ACC112 (cell line): ENCODE measurements at regions not wholly inside any gene's neighbourhood (a gene's known extent, or its start where the extent isn't known, plus 50 kb on each side); places are given as distances from the start of the nearest gene placed in this dataset.

Experiments used
- H2AFZ ChIP-seq: fragments of 200-600 bp; sonication (generic); one replicate; pipeline ENCODE4 v1.6.0; 2017; ENCODE audit warnings: antibody characterized with exemption, low read length; ENCODE audit not compliant: unreplicated experiment
- H3K27ac ChIP-seq: fragments of 200-600 bp; sonication (generic); 2 replicates; pipeline ENCODE4 v1.5.1; 2014; ENCODE audit warnings: low read depth, mild to moderate bottlenecking, antibody characterized with exemption, low read length, moderate library complexity
- H3K27me3 ChIP-seq: fragments of 200-600 bp; sonication (generic); 2 replicates; pipeline ENCODE4 v1.6.1; 2014; ENCODE audit warnings: mild to moderate bottlenecking, antibody characterized with exemption, low read length, moderate library complexity, mixed read lengths; ENCODE audit not compliant: insufficient read depth
- H3K36me3 ChIP-seq: fragments of 200-600 bp; sonication (generic); 2 replicates; pipeline ENCODE4 v1.6.1; 2016; ENCODE audit warnings: mild to moderate bottlenecking, antibody characterized with exemption, low read length, moderate library complexity, mixed read lengths; ENCODE audit not compliant: insufficient read depth
- H3K4me1 ChIP-seq: fragments of 200-600 bp; sonication (generic); one replicate; pipeline ENCODE4 v1.6.1; 2016; ENCODE audit warnings: low read length, mixed read lengths; ENCODE audit not compliant: insufficient read depth, unreplicated experiment, control insufficient read depth
- H3K4me3 ChIP-seq: fragments of 200-600 bp; sonication (generic); 2 replicates; pipeline ENCODE4 v1.5.1; 2014; ENCODE audit warnings: mild to moderate bottlenecking, low read depth, low read length
- H3K79me2 ChIP-seq: fragments of 200-600 bp; sonication (generic); one replicate; pipeline ENCODE4 v1.6.0; 2016; ENCODE audit warnings: low read length; ENCODE audit not compliant: control insufficient read depth, unreplicated experiment, insufficient read depth

GRCh38 chr11:112508750-112509149 lies 248.1 kb upstream of the PLET1 start:
- no peaks in the 10 kb centered on the region for H3K4me1 ChIP-seq
- H3K27ac ChIP-seq = no peak overlapping the region
- H3K4me3 ChIP-seq = no peak overlapping the region
- H3K27me3 ChIP-seq = peaks cover 34% of the 10 kb centered on the region
- H2AFZ ChIP-seq = no peak overlapping the region
- H3K79me2 ChIP-seq = no peaks in the 10 kb centered on the region
- H3K36me3 ChIP-seq = no peaks in the 10 kb centered on the region

GRCh38 chr11:112509300-112509699 lies 248.6 kb upstream of the PLET1 start:
- H3K36me3 ChIP-seq = no peaks in the 10 kb centered on the region
- H2AFZ ChIP-seq = no peak overlapping the region
- no peak overlapping the region for H3K27ac ChIP-seq
- no peaks in the 10 kb centered on the region for H3K79me2 ChIP-seq
- H3K27me3 ChIP-seq = peaks cover 34% of the 10 kb centered on the region
- no peak overlapping the region for H3K4me3 ChIP-seq
- H3K4me1 ChIP-seq = no peaks in the 10 kb centered on the region

GRCh38 chr11:112511271-112511670 lies 250.6 kb upstream of the PLET1 start:
- Histone ChIP-seq H3K4me1 (no peaks in the 10 kb centered on the region), H3K27me3 (peaks cover 34% of the 10 kb centered on the region), H3K27ac (no peak overlapping the region), H2AFZ (no peak overlapping the region), H3K4me3 (no peak overlapping the region), H3K79me2 (no peaks in the 10 kb centered on the region), H3K36me3 (no peaks in the 10 kb centered on the region)

- no peak overlapping the region for H3K4me3 ChIP-seq
- H3K27me3 ChIP-seq = peaks cover 32% of the 10 kb centered on the region
- H3K27ac ChIP-seq = no peak overlapping the region
- H3K4me1 ChIP-seq = no peaks in the 10 kb centered on the region
- no peaks in the 10 kb centered on the region for H3K36me3 ChIP-seq
- no peak overlapping the region for H2AFZ ChIP-seq
- no peaks in the 10 kb centered on the region for H3K79me2 ChIP-seq
Observed at GRCh38 chr11:112511911-112512310, 251.3 kb upstream of the PLET1 start.

- Histone ChIP-seq H3K27me3 (peaks cover 20% of the 10 kb centered on the region), H3K79me2 (no peaks in the 10 kb centered on the region), H3K4me1 (no peaks in the 10 kb centered on the region), H3K27ac (no peak overlapping the region), H3K36me3 (no peaks in the 10 kb centered on the region), H2AFZ (no peak overlapping the region), H3K4me3 (no peak overlapping the region)
Observed at GRCh38 chr11:112513417-112513816, 252.8 kb upstream of the PLET1 start.

- H3K4me1 ChIP-seq = no peaks in the 10 kb centered on the region
- H3K79me2 ChIP-seq = no peaks in the 10 kb centered on the region
- no peaks in the 10 kb centered on the region for H3K36me3 ChIP-seq
- no peak overlapping the region for H3K27ac ChIP-seq
- H3K27me3 ChIP-seq = peaks cover 13% of the 10 kb centered on the region
- no peak overlapping the region for H2AFZ ChIP-seq
- H3K4me3 ChIP-seq = no peak overlapping the region
Observed at GRCh38 chr11:112514011-112514740, 253.5 kb upstream of the PLET1 start.

- Histone ChIP-seq H3K79me2 (no peaks in the 10 kb centered on the region), H3K27me3 (peaks cover 7% of the 10 kb centered on the region; the same call in 1 of the 2 replicates), H3K27ac (no peak overlapping the region), H2AFZ (no peak overlapping the region), H3K4me3 (no peak overlapping the region), H3K36me3 (no peaks in the 10 kb centered on the region), H3K4me1 (no peaks in the 10 kb centered on the region)
Observed at GRCh38 chr11:112516261-112516660, 255.6 kb upstream of the PLET1 start.

GRCh38 chr11:112516755-112517154 lies 256.1 kb upstream of the PLET1 start:
- H3K27ac ChIP-seq = no peak overlapping the region
- no peaks in the 10 kb centered on the region for H3K36me3 ChIP-seq
- H3K4me3 ChIP-seq = no peak overlapping the region
- no peaks in the 10 kb centered on the region for H3K79me2 ChIP-seq
- no peaks in the 10 kb centered on the region for H3K4me1 ChIP-seq
- H2AFZ ChIP-seq = no peak overlapping the region
- H3K27me3 ChIP-seq = peaks cover 3% of the 10 kb centered on the region; the same call in 1 of the 2 replicates

- Histone ChIP-seq H3K36me3 (no peaks in the 10 kb centered on the region), H3K4me1 (no peaks in the 10 kb centered on the region), H3K27me3 (no peaks in the 10 kb centered on the region; the same call in 1 of the 2 replicates), H2AFZ (no peak overlapping the region), H3K27ac (no peak overlapping the region), H3K4me3 (no peak overlapping the region), H3K79me2 (no peaks in the 10 kb centered on the region)
Observed at GRCh38 chr11:112518371-112518770, 257.7 kb upstream of the PLET1 start.

GRCh38 chr11:112519751-112520150 lies 259.1 kb upstream of the PLET1 start:
- Histone ChIP-seq H3K79me2 (no peaks in the 10 kb centered on the region), H2AFZ (no peak overlapping the region), H3K27me3 (peaks cover 3% of the 10 kb centered on the region; the same call in 1 of the 2 replicates), H3K4me3 (no peak overlapping the region), H3K4me1 (no peaks in the 10 kb centered on the region), H3K27ac (no peak overlapping the region), H3K36me3 (no peaks in the 10 kb centered on the region)

- H3K4me1 ChIP-seq = no peaks in the 10 kb centered on the region
- H3K79me2 ChIP-seq = no peaks in the 10 kb centered on the region
- no peak overlapping the region for H3K4me3 ChIP-seq
- no peak overlapping the region for H3K27ac ChIP-seq
- H2AFZ ChIP-seq = no peak overlapping the region
- H3K27me3 ChIP-seq = peaks cover 3% of the 10 kb centered on the region; the same call in 1 of the 2 replicates
- H3K36me3 ChIP-seq = no peaks in the 10 kb centered on the region
Observed at GRCh38 chr11:112520354-112520753, 259.7 kb upstream of the PLET1 start.
